ENCODE measurements at regions not wholly inside any gene's neighbourhood (a gene's known extent, or its start where the extent isn't known, plus 50 kb on each side); places are given as distances from the start of the nearest gene placed in this dataset.

- DNase-seq: no peak
These were observed 55.0 kb downstream of the TMEM30B start for GRCh38 chr14:61226015-61226654.

GRCh38 chr14:61225344-61225743 is 55.8 kb downstream of the TMEM30B start:
- peak; percentile 6 for DNase-seq

DNA sequence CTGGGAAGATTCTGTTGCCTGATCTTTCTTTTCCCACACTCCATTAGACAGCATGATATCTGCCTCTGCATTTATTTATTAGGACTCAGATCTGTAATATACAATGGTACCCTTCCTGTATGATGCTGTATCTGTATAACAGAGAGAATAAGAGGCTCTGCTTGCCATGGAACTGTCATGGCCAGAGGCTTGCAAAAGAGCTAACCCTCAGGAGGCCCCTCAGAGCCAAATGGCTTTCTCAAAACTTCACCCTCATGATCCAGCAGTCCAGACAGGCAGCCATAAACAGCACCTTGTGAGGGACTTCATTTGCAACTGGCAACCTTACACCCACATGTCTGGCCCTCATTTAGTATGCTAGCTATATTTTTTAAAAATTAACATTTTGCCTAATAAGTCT is 57.6 kb downstream of the TMEM30B start:
- no peak for DNase-seq

- no peak for DNase-seq
These were observed 58.8 kb downstream of the TMEM30B start for GRCh38 chr14:61222388-61222787.

GRCh38 chr14:61221906-61222305 is 59.2 kb downstream of the TMEM30B start:
- DNase-seq: no peak

DNA sequence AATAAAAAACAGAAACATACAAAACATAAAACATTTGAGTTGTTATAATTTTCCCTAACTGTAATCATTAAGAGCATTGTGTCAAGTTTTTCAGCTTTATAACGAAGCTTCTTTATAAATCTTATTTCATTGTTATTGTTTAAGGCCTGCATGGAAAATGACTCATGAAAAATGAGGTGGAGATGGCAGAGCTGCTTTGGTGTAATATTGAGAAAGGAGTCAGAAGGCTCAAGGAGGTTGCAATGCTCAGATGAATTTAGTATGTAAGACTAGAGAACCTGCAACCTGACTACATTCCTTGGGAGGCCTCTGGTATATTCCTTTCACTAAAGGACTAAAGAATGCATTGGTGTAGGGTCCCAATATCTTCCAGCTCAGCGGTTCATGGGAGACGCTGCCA is 61.5 kb downstream of the TMEM30B start:
- no peak for DNase-seq

DNA sequence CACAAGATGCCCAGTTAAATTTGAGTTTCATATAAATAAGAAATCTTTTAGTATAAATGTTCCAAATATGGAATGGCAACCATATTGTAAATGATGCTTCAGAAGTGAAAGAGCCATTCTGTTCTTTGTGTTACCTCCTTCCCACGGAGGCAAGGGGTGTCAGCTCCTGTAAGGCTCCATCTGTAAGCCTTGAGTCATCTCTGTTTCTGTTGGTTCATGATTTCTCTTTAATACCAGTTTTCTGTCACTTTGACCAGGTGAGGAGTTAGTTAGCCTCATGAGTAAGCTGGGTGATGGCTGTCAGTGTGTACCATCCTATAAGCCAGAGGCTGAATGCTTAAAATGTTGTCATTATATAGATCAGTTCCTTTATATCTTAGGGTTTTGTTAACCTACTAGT is 61.9 kb downstream of the TMEM30B start:
- peak; percentile 22 for DNase-seq

GRCh38 chr14:61218767-61219166 is 62.4 kb downstream of the TMEM30B start:
- DNase-seq: no peak

DNA sequence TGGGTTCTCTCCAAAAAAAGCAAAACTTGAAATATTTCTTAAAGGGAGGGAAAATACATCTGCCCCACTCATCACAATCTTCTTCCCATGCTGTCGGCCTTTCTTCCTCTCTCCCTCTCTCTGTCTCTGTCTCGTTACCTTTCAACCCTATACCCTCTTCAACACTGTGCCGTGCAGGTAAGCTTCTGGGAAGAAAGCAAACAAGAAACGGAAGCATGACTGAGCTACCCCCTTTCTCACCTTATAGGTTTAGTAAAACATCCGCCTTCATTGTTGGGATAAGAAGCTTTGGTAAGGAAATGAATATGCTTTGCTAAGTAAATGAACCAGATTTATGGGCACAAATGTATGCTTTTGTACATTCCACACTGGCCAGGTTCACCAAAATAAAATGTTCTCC is 63.0 kb downstream of the TMEM30B start:
- no peak for DNase-seq

- no peak for DNase-seq
These were observed 63.6 kb downstream of the TMEM30B start for GRCh38 chr14:61217516-61217915.

- no peak for DNase-seq
These were observed 65.7 kb downstream of the TMEM30B start for GRCh38 chr14:61215222-61216020.

- DNase-seq: peak; percentile 16
These were observed 67.2 kb downstream of the TMEM30B start for GRCh38 chr14:61213920-61214319.

DNA sequence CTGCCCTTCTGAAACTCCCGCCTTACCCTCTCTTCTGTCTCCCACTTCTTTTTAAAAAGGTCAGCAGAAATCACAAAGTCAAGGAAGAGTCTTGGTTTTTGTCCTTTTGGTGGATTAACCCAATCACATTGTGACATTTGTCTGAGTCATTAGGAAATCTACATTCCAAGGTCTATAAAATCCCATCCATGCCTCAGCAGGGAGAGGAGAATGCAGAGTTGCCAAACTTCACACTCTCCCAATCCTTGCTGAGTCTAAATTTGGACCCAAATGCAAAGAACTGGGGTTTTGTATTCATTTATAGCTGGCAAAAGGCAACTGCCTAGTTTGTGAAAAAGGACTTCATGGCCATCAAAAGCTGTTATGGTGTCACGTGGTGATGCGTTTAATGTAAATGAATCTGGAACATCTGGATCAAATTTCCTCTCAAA is 67.9 kb downstream of the TMEM30B start:
- DNase-seq: no peak

DNA sequence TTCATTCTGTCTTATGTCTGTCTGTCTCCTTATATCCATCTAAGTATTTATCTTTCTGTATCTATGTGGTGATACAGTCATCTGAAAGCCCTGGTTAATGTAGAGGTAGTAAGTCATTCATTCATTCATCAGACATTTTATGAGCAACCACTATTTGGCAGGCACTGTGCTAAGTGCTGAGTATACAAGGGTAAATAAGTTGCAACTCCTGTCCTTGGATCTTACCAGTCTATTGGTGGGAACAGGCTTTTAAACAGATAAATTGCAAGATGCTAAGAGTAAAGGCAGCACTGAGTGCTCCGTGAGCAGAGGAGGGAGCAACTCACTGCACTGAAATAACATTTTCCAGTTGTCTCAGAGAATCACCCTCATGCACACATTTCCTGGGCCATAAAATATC is 68.6 kb downstream of the TMEM30B start:
- no peak for DNase-seq

DNA sequence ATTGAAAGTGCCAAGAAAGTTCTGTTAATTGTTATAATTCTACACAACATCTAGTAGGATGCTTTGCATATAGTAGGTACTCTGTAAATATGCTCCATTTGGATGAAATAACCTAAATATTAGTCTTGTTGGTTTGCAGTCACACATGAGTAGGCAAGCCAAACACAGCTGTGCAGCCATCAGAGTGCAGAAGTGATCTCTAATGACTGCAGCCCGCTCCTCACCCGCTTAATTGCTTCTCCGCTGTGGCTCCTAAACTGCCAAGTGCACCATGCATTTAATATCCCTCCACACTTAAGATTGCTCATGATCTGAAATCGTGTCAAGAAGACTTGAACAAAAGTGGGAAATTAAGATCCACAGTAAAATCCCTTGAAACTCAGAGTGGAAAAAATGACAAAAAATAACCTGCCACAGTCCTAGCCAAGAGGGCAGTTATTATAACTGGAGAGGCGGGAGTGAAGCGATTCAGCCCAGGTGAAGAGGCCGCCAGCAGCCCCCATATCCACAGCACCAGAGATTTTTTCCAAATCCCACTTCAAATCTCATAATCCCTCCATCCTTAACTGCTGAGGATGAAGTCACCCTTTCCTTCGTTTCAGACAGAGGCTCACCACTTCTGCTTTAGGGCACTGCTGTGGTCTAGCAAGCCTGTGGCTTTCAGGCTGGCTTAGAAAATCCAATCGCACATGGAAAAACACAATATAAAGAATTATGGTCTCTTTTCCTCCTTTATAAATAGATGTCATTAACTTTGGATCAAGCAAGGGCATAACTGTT is 69.5 kb downstream of the TMEM30B start:
- no peak for DNase-seq

DNA sequence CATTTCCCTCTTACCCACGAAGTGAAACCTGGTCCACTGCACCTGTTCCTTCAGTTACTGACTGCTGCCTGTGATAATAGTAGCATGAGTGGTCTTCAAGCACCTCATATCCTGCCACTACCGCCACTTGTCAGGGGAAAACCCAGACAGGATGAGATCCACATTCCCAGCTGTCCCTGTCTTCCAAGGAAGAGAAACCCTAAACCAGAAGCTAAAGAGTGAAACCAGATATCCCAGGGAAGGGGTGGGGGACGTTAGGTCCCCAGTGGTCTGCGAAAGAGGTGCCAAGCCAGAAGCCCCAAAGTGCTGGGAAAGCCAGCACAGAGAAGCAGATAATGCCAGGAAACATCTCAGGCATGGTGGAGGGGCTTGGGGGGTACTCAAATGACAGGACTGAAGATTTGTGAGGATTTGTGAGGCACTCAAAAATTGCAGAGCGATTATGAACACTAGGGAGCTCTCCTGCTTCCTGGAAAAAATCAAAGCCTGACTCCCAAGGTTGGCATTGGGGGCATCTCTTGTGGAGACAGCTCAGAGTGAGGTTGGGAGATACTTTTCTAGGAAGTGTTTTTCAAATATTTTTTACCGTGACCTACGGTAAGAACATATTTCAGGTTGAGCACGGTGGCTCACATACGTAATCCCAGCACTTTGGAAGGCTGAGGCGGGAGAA is 77.9 kb downstream of the TMEM30B start:
- no peak for DNase-seq

DNA sequence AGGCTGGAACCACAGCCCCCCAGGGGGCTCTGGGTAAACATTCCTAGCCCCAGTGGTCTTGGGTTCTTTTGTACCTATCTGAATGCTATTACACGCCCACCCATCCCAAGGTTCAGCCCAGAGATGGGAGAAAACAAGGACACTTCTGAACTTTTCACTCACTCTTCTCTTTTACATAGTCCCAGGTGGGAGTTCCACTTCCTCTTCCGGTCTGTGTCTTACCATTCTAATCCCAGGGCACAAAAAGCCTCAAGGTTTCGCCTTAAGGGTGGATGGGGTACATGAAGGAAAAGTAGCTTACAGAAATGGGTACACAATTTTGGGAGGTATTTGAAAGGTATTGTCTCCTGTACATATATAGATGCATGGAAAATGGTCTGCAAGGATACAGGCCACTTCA is 79.0 kb downstream of the TMEM30B start:
- no peak for DNase-seq

GRCh38 chr14:61201171-61201570 is 80.0 kb downstream of the TMEM30B start:
- DNase-seq: no peak

GRCh38 chr14:61197416-61197815 is 83.7 kb downstream of the TMEM30B start:
- DNase-seq: no peak

DNA sequence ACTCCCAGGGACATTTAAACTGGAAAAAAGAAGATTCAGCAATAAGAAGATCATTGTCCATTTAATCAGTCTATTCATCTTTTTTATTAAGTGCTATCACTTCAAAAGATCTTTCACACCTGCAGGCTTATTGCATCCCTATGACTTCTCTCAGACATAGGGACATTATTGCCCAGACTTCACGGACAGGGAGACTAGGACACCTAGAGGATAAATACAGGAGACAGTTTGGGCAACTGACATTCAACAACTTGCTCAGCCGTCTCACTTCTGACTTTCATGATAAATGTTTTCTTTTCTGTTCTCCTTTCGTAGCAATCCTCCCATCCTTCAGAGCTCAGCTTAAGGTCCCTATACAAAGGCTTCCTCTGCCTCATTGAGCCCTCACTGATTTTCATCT is 84.3 kb downstream of the TMEM30B start:
- DNase-seq: no peak

DNA sequence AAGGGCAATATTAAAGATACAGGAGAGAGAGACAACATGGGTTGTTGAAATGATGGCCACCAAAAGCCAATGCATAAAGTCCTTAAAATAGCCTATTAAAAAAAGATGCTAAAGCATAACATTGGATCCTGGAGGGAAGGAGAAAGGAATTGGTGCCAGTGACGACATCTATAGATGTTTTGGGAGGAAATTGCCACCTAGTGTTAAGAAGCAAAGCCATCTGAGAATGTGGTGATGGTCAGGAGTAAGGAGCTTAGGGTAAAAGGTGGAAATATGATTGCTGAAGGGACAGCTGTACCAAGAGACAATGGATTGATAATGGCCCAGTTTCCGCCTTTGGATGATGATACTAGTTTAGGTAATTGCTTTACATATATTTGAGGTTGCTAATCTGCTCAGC is 85.1 kb downstream of the TMEM30B start:
- no peak for DNase-seq

DNA sequence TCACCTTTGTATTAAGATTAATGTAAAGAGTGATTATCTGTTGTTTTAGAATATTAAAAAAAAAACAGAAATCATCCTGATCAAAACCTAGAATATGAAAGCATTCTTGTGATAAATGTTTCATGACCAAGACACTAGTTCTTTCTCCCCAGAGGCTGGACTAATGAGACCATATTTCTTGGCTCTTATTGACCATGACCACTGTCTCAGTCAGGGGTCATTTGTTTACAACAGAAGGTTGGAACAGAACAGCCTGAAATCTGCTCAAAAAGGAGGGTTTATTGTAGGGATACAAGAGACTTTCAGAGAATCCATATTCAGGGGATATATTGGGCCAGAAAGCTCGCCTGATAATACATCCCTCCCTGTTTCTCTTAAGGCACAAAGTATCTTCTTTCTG is 87.7 kb downstream of the TMEM30B start:
- DNase-seq: no peak

DNA sequence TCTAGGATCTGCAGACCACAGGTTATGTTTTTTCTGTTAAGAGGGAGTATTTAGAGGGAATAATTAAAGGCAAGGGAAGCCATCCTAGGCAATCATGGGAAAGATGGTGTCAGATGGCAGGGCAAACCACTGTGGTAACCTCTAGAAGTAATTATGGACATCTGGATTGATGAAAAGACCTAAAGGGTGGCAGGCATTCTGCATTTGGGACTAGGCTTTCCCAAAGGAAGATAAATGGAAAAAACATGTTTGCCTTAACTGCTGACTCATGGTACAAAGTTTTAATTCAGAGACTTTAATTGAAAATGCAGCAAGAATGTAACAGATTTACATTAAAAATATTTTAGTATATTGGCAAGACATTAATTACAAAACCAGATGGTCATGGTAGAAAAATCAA is 88.1 kb downstream of the TMEM30B start:
- no peak for DNase-seq
